ENCODE measurements at regions not wholly inside any gene's neighbourhood (a gene's known extent, or its start where the extent isn't known, plus 50 kb on each side); places are given as distances from the start of the nearest gene placed in this dataset.
A peak's percentile ranks its signal among the peaks of the same experiment; 100 is the strongest.

DNA sequence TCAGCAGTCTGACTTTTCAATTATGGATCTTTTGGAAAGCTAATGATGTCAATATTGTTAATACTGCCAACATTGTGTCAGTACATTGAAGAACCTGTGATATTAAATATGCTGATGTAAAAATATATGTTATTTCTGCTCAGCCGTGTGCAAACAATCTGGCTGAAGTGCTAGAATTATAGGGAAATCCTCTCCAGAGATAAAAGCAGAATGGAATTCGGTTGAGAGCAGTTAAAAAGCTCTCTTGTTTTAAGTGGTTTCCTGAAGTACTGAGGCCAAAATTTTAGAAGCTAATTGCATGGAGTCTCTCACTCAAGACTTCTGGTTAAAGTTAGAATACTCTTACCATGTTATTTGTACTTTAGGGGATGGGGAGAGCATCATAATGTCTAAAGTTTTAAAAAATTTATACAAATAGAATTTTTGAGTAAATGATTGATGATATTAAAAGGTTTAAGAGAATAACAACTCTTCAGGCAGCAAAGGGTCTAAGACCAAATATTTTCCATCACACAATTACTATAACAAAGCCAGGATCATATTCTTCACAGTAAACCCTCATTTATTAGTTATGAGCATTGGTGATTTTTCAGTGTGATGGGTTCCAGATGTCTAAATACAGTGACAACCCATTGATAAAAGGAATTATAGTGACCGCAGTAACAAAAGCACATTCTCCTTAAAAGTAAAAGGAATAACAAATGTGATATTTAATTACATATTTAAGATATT is 834.2 kb upstream of the CXADR start:
- no peak for DNase-seq
- TF ChIP-seq, protein P1, sequence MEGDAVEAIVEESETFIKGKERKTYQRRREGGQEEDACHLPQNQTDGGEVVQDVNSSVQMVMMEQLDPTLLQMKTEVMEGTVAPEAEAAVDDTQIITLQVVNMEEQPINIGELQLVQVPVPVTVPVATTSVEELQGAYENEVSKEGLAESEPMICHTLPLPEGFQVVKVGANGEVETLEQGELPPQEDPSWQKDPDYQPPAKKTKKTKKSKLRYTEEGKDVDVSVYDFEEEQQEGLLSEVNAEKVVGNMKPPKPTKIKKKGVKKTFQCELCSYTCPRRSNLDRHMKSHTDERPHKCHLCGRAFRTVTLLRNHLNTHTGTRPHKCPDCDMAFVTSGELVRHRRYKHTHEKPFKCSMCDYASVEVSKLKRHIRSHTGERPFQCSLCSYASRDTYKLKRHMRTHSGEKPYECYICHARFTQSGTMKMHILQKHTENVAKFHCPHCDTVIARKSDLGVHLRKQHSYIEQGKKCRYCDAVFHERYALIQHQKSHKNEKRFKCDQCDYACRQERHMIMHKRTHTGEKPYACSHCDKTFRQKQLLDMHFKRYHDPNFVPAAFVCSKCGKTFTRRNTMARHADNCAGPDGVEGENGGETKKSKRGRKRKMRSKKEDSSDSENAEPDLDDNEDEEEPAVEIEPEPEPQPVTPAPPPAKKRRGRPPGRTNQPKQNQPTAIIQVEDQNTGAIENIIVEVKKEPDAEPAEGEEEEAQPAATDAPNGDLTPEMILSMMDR (IDR thresholded peaks at IDR 0.05; ENCODE audit: low read depth, low read length, missing control alignments), result no peak
- in situ Hi-C loops (cut with HindIII; ENCODE audit: low pct_ligation_motif_present, low sequenced_read_pairs), result no loop called here
- H3K27me3 ChIP-seq (replicated peaks), result no peaks in the 10 kb centered on the region
- no peak overlapping the region for H3K4me3 ChIP-seq (ENCODE audit: low read depth, low read length)
- no peaks in the 10 kb centered on the region for H3K36me3 ChIP-seq (replicated peaks)
- H3K27ac ChIP-seq, result no peak overlapping the region

DNA sequence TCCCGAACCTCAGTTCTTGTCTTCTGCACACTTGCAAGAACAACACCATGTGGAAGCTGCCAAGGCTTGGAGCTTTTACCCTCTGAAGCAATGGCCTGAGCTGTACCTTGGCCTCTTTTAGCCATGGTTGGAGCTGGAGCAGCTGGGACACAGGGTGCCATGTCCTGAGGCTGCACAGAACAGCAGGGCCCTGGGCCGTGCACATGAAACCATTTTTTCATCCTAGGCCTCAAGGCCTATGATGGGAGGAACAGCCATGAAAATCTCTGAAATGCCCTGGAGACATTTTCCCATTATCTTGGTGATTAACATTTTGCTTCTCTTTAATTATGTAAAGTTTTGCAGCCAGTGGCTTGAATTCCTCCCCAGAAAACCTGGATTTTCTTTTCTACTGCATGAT is 817.8 kb upstream of the CXADR start:
- DNase-seq, result no peak
- Histone ChIP-seq H3K4me3 (ENCODE audit: low read depth, low read length) (no peak overlapping the region), H3K27me3 (replicated peaks) (no peaks in the 10 kb centered on the region), H3K36me3 (replicated peaks) (no peaks in the 10 kb centered on the region), H3K27ac (no peak overlapping the region)
- in situ Hi-C loops (cut with HindIII; ENCODE audit: low pct_ligation_motif_present, low sequenced_read_pairs), result no loop called here
- TF ChIP-seq, protein P1 (IDR thresholded peaks at IDR 0.05; ENCODE audit: low read depth, low read length, missing control alignments), result no peak

DNA sequence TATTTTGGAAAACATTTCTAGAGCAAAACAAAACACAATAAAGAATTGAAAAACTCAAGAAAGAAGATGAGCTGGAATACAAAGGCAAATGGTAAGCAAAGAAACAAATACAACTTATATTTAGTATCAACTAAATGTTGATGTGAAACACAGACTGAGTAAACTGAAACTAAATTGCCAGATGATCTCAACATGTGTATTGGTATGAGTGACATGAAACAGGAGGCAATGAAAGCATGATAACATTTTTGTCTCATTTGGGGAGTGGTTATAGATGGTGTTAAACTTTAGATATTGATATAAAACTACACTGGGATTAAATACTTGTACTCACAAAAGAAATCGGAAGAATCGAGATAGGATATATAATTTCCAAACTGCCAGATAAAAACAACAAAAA is 805.6 kb upstream of the CXADR start:
- Histone ChIP-seq H3K27me3 (replicated peaks) (no peaks in the 10 kb centered on the region), H3K36me3 (replicated peaks) (no peaks in the 10 kb centered on the region), H3K27ac (no peak overlapping the region), H3K4me3 (ENCODE audit: low read depth, low read length) (no peak overlapping the region)
- TF ChIP-seq, protein P1 (IDR thresholded peaks at IDR 0.05; ENCODE audit: low read depth, low read length, missing control alignments), result no peak
- in situ Hi-C loops (cut with HindIII; ENCODE audit: low pct_ligation_motif_present, low sequenced_read_pairs), result no loop called here
- no peak for DNase-seq

DNA sequence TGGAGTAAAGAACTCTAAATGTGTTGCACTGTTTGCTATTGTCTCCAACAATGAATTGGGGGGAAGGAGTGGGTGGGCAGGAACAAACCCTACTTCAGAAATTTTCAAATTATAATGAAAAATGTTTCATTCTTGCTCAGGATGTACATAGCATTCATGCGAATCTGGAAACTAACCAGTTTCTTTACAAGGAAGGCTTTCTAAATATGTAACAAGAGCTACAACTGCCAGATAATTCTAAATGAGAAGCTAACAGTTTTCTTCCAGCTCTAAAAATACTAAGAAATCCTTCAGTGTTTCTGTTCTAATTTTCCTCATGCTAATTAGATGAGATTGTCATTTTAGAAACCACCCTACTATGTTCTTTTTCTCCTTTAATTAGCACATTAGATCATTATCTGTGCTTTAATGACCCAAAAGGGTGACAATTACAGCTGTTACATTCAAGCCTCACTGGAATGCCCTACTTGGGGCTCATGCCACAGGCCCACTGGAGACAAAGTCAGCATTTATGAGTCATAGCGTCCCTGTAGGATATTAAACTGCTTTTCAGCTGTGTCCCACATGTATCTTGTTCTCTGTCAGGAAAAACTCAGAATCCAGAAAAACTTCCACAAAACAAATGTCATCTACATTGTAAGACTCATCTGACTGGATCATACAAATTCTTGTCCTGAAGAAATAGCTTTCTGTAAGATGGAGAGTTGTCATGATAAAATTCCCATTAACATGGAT is 804.6 kb upstream of the CXADR start:
- Histone ChIP-seq H3K27me3 (replicated peaks) (no peaks in the 10 kb centered on the region), H3K36me3 (replicated peaks) (no peaks in the 10 kb centered on the region), H3K27ac (no peak overlapping the region), H3K4me3 (ENCODE audit: low read depth, low read length) (no peak overlapping the region)
- in situ Hi-C loops (cut with HindIII; ENCODE audit: low pct_ligation_motif_present, low sequenced_read_pairs), result no loop called here
- TF ChIP-seq, protein P1 (IDR thresholded peaks at IDR 0.05; ENCODE audit: low read depth, low read length, missing control alignments), result no peak
- peak; percentile 10 for DNase-seq

DNA sequence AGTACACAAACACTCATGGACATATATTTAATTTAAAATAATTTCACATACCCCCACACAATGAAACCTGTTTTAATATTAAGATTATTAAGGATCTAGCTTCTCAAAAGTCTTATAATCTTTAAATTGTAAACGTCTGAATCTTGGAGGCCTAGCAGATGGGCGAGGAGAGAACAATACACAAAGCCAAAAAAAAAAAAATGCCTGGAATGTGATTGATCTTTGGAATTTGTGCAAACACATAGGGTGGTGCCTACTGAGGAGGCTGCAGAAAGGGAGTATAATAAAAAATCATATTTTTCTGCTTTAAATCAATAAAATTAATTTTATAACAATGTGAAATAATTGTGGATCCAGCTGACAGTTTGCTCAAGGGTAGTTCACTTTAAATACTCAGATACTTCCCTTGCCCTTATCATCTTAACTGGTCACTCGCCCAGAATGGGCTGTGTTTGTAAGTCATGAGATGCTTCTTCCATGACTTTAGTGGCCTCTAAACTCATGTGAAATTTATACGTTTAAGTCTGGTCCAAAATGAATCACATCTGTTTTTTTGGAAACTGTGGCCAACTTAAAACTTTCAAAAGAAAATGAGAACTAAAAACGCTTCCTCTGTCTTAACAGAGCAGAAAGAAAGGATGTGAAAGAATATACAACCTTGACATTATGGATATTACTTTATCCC is 802.8 kb upstream of the CXADR start:
- Histone ChIP-seq H3K36me3 (replicated peaks) (no peaks in the 10 kb centered on the region), H3K27ac (no peak overlapping the region), H3K27me3 (replicated peaks) (no peaks in the 10 kb centered on the region), H3K4me3 (ENCODE audit: low read depth, low read length) (no peak overlapping the region)
- TF ChIP-seq, protein P1 (IDR thresholded peaks at IDR 0.05; ENCODE audit: low read depth, low read length, missing control alignments), result no peak
- peak; percentile 24 for DNase-seq
- in situ Hi-C loops (cut with HindIII; ENCODE audit: low pct_ligation_motif_present, low sequenced_read_pairs), result no loop called here
